WERI-Rb-1 (cell line): ENCODE measurements at regions not wholly inside any gene's neighbourhood (a gene's known extent, or its start where the extent isn't known, plus 50 kb on each side); places are given as distances from the start of the nearest gene placed in this dataset.

Experiments used
- DNase-seq: peaks from one replicate; pipeline ENCODE4 v3.0.0-alpha.2; 2020
- H3K27ac ChIP-seq: fragments of 250-450 bp; sonication (Bioruptor Pico); 2 replicates; pipeline ENCODE4 v1.5.1; 2020; ENCODE audit warnings: mild to moderate bottlenecking, moderate library complexity
- H3K27me3 ChIP-seq: fragments of 250-450 bp; sonication (Bioruptor Pico); 2 replicates; pipeline ENCODE4 v1.5.1; 2021; ENCODE audit warnings: mild to moderate bottlenecking, low read depth, moderate library complexity; ENCODE audit not compliant: insufficient read depth, severe bottlenecking
- H3K36me3 ChIP-seq: fragments of 250-450 bp; sonication (Bioruptor Pico); 2 replicates; pipeline ENCODE4 v1.5.1; 2020; ENCODE audit warnings: mild to moderate bottlenecking, moderate library complexity
- H3K4me3 ChIP-seq: 2 replicates; pipeline ENCODE4 v1.5.1; 2011; ENCODE audit warnings: low read depth, mild to moderate bottlenecking, control low read depth, low read length
- H3K9me3 ChIP-seq: fragments of 250-450 bp; sonication (Bioruptor Pico); 2 replicates; pipeline ENCODE4 v1.5.1; 2021; ENCODE audit warnings: mild to moderate bottlenecking, moderate library complexity; ENCODE audit not compliant: severe bottlenecking
- CTCF ChIP-seq: IDR thresholded peaks from 2 replicates; pipeline ENCODE4 v1.5.1; 2011; ENCODE audit warnings: low read depth, mild to moderate bottlenecking, control low read depth, inconsistent platforms, low read length

GRCh38 chrX:94775640-94776039 lies 1101.6 kb downstream of the FAM133A start:
- DNase-seq = no peak

GRCh38 chrX:94813541-94813940 lies 1139.5 kb downstream of the FAM133A start:
- TF ChIP-seq CTCF = no peak
- no peaks in the 10 kb centered on the region for H3K36me3 ChIP-seq
- no peak overlapping the region for H3K27ac ChIP-seq
- no peak overlapping the region for H3K4me3 ChIP-seq
- DNase-seq = no peak
- no peaks in the 10 kb centered on the region for H3K9me3 ChIP-seq
- H3K27me3 ChIP-seq = peaks cover 6% of the 10 kb centered on the region

More at GRCh38 chrX:94775640-94776039, 1101.6 kb downstream of the FAM133A start:
- H3K9me3 ChIP-seq = no peaks in the 10 kb centered on the region
- H3K27ac ChIP-seq = no peak overlapping the region
- TF ChIP-seq CTCF = no peak
- peaks cover 2% of the 10 kb centered on the region for H3K27me3 ChIP-seq
- H3K4me3 ChIP-seq = no peak overlapping the region
- H3K36me3 ChIP-seq = no peaks in the 10 kb centered on the region

- Histone ChIP-seq H3K27me3 (peaks cover 3% of the 10 kb centered on the region), H3K36me3 (no peaks in the 10 kb centered on the region), H3K4me3 (no peak overlapping the region), H3K9me3 (no peaks in the 10 kb centered on the region), H3K27ac (no peak overlapping the region)
- no peak for TF ChIP-seq CTCF
- DNase-seq = no peak
Observed at GRCh38 chrX:94814216-94814615, 1140.2 kb downstream of the FAM133A start.

GRCh38 chrX:94830717-94831116 lies 1156.7 kb downstream of the FAM133A start:
- TF ChIP-seq CTCF = no peak
- no peaks in the 10 kb centered on the region for H3K9me3 ChIP-seq
- H3K27ac ChIP-seq = no peak overlapping the region
- no peaks in the 10 kb centered on the region for H3K36me3 ChIP-seq
- peaks cover 8% of the 10 kb centered on the region for H3K27me3 ChIP-seq
- no peak for DNase-seq
- H3K4me3 ChIP-seq = no peak overlapping the region

- Histone ChIP-seq H3K36me3 (no peaks in the 10 kb centered on the region), H3K27me3 (peaks cover 8% of the 10 kb centered on the region), H3K4me3 (no peak overlapping the region), H3K27ac (no peak overlapping the region), H3K9me3 (no peaks in the 10 kb centered on the region)
- no peak for DNase-seq
- TF ChIP-seq CTCF = 0 out of 2 replicates have a peak, but pooled peaks have one; percentile 17
Observed at GRCh38 chrX:94831364-94831763, 1157.4 kb downstream of the FAM133A start.

GRCh38 chrX:94834226-94834625 lies 1160.2 kb downstream of the FAM133A start:
- H3K36me3 ChIP-seq = no peaks in the 10 kb centered on the region
- H3K27ac ChIP-seq = no peak overlapping the region
- DNase-seq = no peak
- no peak overlapping the region for H3K4me3 ChIP-seq
- H3K27me3 ChIP-seq = peaks cover 8% of the 10 kb centered on the region
- TF ChIP-seq CTCF = no peak
- no peaks in the 10 kb centered on the region for H3K9me3 ChIP-seq
